Brain microvascular endothelial cell (primary cell): ENCODE measurements at regions not wholly inside any gene's neighbourhood (a gene's known extent, or its start where the extent isn't known, plus 50 kb on each side); places are given as distances from the start of the nearest gene placed in this dataset.

Experiments
- DNase-seq: peaks from one replicate; pipeline ENCODE4 v3.0.0-alpha.2; 2020
- H3K27ac ChIP-seq: fragments of 250-450 bp; sonication (Bioruptor Pico); 2 replicates; pipeline ENCODE4 v1.5.1; 2020; ENCODE audit warnings: mild to moderate bottlenecking, moderate library complexity
- H3K27me3 ChIP-seq: fragments of 250-450 bp; sonication (Bioruptor Pico); replicated peaks from 2 replicates; pipeline ENCODE4 v1.5.1; 2020; ENCODE audit warnings: mild to moderate bottlenecking
- H3K36me3 ChIP-seq: fragments of 250-450 bp; sonication (Bioruptor Pico); replicated peaks from 2 replicates; pipeline ENCODE4 v1.5.1; 2020; ENCODE audit warnings: mild to moderate bottlenecking
- H3K4me3 ChIP-seq: 2 replicates; pipeline ENCODE4 v1.5.1; 2011; ENCODE audit warnings: low read depth, mild to moderate bottlenecking, control low read depth, low read length, moderate library complexity
- in situ Hi-C: cut with HindIII; loops from 2 replicates; pipeline ENCODE4 v1.10.0; 2017; ENCODE audit warnings: low sequenced_read_pairs, low pct_ligation_motif_present
- TF ChIP-seq, protein P1 (sequence below): IDR thresholded peaks from 2 replicates; pipeline ENCODE4 v1.5.1; 2011; ENCODE audit warnings: low read depth, mild to moderate bottlenecking, moderate library complexity, low read length, control low read depth, inconsistent platforms; ENCODE audit errors: missing control alignments

DNA sequence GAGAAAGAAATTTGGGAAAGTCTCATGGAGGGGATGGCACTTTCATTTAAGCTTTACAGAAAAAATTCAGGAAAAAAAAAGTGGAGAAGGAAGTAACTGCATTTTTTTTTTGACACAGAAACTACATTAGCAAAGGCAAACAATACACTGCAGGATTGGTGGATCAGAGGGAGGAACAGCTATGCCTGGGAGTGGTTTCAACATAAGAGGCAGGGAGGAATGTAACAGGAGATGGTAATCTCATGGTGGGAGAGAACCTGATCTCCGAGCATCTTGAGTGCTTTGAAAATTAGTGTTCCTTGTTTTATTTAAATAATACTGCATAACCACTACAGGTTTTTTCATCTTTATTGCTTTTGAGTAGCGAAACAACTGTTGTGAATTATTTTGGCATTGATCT is 249.4 kb downstream of the FAM170A start:
- H3K4me3 ChIP-seq, result no peak overlapping the region
- in situ Hi-C loops, result no loop called here
- TF ChIP-seq, protein P1, sequence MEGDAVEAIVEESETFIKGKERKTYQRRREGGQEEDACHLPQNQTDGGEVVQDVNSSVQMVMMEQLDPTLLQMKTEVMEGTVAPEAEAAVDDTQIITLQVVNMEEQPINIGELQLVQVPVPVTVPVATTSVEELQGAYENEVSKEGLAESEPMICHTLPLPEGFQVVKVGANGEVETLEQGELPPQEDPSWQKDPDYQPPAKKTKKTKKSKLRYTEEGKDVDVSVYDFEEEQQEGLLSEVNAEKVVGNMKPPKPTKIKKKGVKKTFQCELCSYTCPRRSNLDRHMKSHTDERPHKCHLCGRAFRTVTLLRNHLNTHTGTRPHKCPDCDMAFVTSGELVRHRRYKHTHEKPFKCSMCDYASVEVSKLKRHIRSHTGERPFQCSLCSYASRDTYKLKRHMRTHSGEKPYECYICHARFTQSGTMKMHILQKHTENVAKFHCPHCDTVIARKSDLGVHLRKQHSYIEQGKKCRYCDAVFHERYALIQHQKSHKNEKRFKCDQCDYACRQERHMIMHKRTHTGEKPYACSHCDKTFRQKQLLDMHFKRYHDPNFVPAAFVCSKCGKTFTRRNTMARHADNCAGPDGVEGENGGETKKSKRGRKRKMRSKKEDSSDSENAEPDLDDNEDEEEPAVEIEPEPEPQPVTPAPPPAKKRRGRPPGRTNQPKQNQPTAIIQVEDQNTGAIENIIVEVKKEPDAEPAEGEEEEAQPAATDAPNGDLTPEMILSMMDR, result no peak
- DNase-seq, result no peak
- no peaks in the 10 kb centered on the region for H3K36me3 ChIP-seq
- H3K27me3 ChIP-seq, result no peaks in the 10 kb centered on the region
- H3K27ac ChIP-seq, result no peak overlapping the region

DNA sequence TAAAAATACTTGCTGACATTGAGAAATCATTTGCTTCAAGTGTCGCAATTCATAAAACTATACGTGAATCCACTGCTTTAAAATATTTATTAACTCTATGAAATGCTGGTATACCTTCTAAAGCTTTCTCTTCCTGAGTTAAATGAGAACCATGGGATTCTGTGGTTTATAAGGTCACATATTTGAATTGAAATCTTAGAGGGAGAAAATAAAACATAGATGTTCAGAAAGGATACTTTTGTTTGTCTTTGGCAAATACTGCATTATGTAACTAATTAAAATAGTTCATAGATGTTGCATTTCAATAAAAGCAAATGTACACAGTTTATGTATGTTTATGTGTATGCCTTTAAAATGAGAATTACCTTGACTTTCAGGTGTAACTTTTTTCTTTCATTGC is 250.1 kb downstream of the FAM170A start:
- no peak overlapping the region for H3K27ac ChIP-seq

DNA sequence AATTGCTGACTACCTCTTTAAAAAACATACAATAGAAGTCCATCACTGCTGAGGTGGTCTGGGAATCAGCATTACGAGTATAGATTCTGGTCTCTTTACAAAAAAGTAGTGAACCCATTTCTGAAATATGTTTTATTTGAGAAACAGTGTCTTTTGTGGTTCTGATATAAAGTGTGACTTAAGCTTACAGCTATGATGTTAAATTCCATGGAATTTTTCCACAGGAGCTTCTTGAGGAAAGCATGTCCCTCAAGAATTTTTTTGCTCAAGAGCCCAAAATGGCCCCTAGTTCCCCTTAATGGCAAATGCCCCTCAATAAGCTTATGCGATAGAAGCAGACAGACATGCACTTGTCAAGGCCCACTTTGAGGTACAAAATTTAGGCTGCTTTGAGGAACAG is 265.7 kb downstream of the FAM170A start:
- no peaks in the 10 kb centered on the region for H3K27me3 ChIP-seq
- no peak for DNase-seq
- TF ChIP-seq, protein P1, result no peak
- no peaks in the 10 kb centered on the region for H3K36me3 ChIP-seq
- in situ Hi-C loops, result no loop called here
- no peak overlapping the region for H3K27ac ChIP-seq
- H3K4me3 ChIP-seq, result no peak overlapping the region

More for the DNA sequence above, 250.1 kb downstream of the FAM170A start:
- DNase-seq, result no peak
- in situ Hi-C loops, result no loop called here
- Histone ChIP-seq H3K27me3 (no peaks in the 10 kb centered on the region), H3K4me3 (no peak overlapping the region), H3K36me3 (no peaks in the 10 kb centered on the region)
- TF ChIP-seq, protein P1, result no peak

DNA sequence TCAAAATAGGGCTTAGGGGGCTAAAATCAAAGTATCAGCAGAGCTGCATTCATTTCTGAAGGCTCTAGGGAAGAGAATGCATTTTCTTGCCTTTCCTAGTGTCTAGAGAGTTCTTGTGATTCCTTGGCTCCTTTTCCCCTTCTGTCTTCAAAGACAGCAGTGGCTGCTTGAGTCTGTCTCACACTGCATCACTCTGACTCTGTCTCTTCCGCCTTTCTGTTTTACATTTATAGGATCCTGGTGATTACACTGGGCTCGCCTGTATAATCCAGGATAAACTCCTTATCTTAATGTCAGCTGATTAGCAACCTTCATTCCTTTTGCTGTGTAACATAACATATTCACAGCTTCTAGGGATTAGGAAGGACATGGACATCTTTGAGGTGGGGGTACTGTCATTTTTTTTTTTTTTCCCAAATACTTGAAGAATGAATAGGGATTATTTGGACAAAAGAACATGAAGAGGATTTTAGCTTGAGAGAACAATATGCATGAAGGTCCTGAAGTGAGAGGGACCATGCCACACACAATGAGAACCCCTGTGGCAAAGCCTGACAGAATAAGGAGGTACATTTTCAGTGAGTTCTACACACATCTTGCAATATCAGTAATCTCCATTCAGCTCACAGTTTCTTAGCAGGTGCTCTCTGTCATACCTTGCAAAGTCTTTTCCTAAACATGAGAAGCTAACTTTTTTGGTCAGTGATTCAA is 267.6 kb downstream of the FAM170A start:
- Histone ChIP-seq H3K27me3 (no peaks in the 10 kb centered on the region), H3K36me3 (no peaks in the 10 kb centered on the region), H3K27ac (no peak overlapping the region), H3K4me3 (no peak overlapping the region)
- no peak for DNase-seq
- in situ Hi-C loops, result no loop called here
- TF ChIP-seq, protein P1, result no peak

DNA sequence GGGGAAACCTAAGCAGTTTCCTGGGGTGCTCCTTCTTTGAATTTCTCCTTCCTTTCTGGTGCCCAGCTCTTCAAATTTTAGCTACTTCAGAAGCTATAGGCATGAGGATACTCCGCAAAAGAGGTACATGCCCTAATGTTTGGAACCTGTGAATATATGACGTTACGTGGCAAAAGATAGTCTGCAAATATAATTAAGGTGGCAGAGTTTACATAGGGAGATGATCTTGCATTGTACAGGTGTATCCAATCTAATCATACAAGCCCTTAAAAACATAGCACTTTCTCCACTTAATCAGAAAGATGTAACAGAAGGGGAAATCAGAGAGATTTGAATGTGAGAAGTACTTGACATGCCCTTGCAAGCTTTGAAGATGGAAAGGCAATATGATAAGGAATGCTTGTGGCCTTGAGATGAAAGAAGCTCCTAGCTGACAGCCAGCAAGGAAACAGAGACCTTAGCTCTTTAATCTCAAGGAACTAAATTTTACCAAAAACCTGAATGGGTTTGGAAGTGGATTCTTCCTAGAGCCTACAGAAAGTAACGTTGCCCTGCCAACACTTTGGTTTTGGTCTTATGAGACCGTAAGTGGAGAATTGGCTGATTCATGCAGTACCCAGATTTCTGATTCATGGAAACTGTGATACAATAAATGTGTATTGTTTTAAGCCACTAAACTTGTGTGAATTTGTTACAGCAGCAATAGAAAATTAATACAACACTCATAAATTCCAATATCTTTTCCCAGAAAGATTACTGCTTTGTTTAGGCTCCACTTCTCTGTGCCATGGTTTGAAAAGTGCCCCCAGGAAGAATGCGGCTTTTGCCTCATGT is 268.4 kb downstream of the FAM170A start:
- Histone ChIP-seq H3K27ac (no peak overlapping the region), H3K4me3 (no peak overlapping the region), H3K36me3 (no peaks in the 10 kb centered on the region), H3K27me3 (no peaks in the 10 kb centered on the region)
- no peak for DNase-seq
- TF ChIP-seq, protein P1, result no peak
- in situ Hi-C loops, result no loop called here
